ENCODE measurements at regions not wholly inside any gene's neighbourhood (a gene's known extent, or its start where the extent isn't known, plus 50 kb on each side); places are given as distances from the start of the nearest gene placed in this dataset.

DNA sequence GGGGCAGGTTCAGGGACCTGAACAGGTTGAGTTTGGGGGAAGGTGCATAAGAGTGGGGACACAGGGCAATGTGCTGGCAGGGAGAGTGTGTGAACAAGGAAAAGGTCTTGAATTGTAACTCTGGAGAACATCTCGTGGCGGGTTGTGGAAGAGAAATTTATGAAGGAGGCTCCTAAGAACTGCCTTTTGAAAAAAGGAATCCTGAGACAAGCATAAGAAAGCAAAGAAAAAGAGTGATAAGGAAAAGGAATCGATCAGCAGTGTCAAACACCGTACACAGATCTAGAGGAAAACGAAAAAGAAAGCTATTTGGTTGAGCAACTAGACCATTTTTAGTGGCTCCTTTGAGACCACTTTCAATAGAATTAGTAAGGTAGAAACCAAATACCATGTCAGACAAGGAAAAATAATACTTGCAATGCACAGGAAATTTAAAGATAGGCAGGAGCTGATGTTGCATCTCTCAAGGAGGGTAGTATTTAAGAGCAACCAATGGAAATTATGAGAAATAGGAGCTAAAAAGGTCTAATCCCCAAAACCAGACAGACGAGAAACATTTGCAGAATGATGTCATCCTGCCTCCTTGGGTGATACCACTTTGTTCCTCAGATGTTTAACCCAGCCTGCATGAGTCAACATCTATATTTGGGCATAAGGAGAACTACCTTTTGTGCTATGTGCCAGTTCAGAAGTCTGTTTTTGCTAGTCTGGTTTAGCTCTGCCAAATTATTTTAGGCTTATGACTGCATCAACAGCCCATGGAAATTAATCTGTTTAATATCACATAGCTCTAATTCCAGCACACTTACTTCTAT, 64.5 kb upstream of the STK38L start:
- Histone ChIP-seq H3K36me3 (ENCODE audit: low read depth) (no peaks in the 10 kb centered on the region), H3K4me3 (ENCODE audit: severe bottlenecking) (no peak overlapping the region), H3K27me3 (ENCODE audit: insufficient read depth, poor library complexity, severe bottlenecking) (no peaks in the 10 kb centered on the region), H3K4me1 (ENCODE audit: insufficient read depth, poor library complexity, severe bottlenecking) (peaks cover 49% of the 10 kb centered on the region), H3K27ac (ENCODE audit: poor library complexity, severe bottlenecking) (peak overlapping the region; percentile 84), H3K9me3 (ENCODE audit: severe bottlenecking) (no peaks in the 10 kb centered on the region)
- TF ChIP-seq, protein P1, sequence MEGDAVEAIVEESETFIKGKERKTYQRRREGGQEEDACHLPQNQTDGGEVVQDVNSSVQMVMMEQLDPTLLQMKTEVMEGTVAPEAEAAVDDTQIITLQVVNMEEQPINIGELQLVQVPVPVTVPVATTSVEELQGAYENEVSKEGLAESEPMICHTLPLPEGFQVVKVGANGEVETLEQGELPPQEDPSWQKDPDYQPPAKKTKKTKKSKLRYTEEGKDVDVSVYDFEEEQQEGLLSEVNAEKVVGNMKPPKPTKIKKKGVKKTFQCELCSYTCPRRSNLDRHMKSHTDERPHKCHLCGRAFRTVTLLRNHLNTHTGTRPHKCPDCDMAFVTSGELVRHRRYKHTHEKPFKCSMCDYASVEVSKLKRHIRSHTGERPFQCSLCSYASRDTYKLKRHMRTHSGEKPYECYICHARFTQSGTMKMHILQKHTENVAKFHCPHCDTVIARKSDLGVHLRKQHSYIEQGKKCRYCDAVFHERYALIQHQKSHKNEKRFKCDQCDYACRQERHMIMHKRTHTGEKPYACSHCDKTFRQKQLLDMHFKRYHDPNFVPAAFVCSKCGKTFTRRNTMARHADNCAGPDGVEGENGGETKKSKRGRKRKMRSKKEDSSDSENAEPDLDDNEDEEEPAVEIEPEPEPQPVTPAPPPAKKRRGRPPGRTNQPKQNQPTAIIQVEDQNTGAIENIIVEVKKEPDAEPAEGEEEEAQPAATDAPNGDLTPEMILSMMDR (IDR thresholded peaks at IDR 0.05; ENCODE audit: poor library complexity, severe bottlenecking): no peak
- no peak for DNase-seq (ENCODE audit: low spot score)
- peak; percentile 93 for ATAC-seq (ENCODE audit: low read depth)

DNA sequence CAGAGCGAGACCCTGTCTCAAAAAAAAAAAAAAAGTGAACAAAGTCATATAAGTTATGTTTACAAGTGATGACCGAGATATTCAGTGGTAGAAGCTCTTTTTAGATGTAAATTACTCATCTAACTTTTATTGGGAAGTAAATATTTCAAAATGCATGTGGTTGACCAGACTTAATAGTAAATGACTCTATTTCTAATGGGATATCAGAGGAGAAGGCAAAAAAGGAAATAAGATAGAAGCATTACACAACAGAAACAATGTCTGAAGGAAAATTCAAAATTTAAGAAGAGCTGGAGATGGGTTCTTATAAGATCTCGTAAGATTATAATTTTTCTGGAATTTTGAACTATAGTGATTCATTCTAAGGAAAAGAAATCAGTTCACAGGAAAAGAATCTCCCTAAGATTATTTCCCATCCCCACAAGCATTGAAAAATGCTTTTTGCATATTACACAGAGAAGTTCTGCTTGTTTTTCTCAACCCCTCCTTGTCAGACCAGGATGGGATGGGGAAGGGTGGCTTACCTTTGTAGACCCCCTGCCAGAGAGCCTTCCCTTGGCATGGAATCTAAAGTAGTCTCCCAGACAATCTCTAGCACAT, 63.1 kb upstream of the STK38L start:
- no peak overlapping the region for H3K4me3 ChIP-seq (ENCODE audit: severe bottlenecking)
- ATAC-seq (ENCODE audit: low read depth) (no peak), DNase-seq (ENCODE audit: low spot score) (no peak)
- H3K27me3 ChIP-seq (ENCODE audit: insufficient read depth, poor library complexity, severe bottlenecking): no peaks in the 10 kb centered on the region
- H3K9me3 ChIP-seq (ENCODE audit: severe bottlenecking): no peaks in the 10 kb centered on the region
- peaks cover 49% of the 10 kb centered on the region for H3K4me1 ChIP-seq (ENCODE audit: insufficient read depth, poor library complexity, severe bottlenecking)
- peak overlapping the region; percentile 84 for H3K27ac ChIP-seq (ENCODE audit: poor library complexity, severe bottlenecking)
- no peaks in the 10 kb centered on the region for H3K36me3 ChIP-seq (ENCODE audit: low read depth)
- TF ChIP-seq, protein P1 (IDR thresholded peaks at IDR 0.05; ENCODE audit: poor library complexity, severe bottlenecking): no peak

DNA sequence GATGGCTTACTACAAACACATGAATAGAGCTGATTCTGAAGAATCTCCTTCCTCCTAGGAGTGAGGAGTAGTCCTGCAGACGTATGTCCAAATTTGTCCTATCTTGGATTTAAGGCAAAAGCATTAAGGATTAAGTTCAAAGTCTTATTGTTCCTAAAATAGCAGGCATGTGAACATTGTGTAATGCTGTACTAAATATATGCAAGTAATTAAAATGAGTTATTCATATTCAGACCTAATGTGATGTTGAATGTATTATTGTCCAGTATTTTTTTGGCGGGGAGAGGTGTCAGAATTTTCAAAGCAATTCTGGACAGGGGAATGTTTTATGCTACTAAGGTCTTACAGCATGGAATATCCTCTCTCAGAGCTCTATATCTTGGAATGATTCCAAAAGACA, 60.7 kb upstream of the STK38L start:
- H3K27me3 ChIP-seq (ENCODE audit: insufficient read depth, poor library complexity, severe bottlenecking): no peaks in the 10 kb centered on the region
- TF ChIP-seq, protein P1 (IDR thresholded peaks at IDR 0.05; ENCODE audit: poor library complexity, severe bottlenecking): no peak
- DNase-seq (ENCODE audit: low spot score) (no peak), ATAC-seq (ENCODE audit: low read depth) (no peak)
- no peaks in the 10 kb centered on the region for H3K9me3 ChIP-seq (ENCODE audit: severe bottlenecking)
- no peak overlapping the region for H3K4me3 ChIP-seq (ENCODE audit: severe bottlenecking)
- peaks cover 28% of the 10 kb centered on the region for H3K4me1 ChIP-seq (ENCODE audit: insufficient read depth, poor library complexity, severe bottlenecking)
- no peak overlapping the region for H3K27ac ChIP-seq (ENCODE audit: poor library complexity, severe bottlenecking)
- H3K36me3 ChIP-seq (ENCODE audit: low read depth): no peaks in the 10 kb centered on the region

DNA sequence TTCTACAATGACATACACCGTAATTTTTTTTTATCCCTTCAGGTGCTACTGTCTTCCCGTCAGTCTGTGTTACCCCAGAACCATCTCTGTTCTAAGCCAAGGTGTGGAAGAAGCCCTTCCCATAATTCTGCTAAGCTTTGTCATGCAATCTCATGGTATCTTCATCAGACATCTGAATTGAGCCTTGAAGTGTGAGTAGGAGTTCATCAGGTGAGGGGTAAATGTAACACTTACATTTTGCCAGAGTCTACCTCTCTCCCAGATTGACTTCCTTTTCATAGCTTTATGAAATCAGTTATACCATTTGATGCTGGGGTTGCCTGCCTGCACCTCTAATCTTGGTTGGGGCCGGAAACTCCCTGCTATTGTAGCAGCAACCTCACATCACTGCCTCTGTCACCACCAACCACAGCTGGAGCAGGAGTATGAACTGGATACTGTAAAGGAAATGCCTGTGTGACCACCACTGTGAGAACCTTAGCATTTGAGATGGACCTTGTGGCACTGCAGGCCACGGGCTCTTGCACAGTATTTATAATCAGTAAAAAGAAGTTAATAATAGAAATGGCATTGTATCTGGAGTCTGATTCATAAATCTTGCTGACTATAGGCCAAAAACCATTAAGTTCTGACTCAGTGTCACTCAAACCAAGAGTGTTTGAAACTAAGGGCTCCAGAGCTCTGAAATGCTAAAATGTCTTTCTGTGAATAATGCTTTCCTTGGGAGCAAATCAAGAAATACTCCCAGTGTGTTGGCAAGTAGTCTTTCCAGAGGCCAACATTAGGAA, 58.7 kb upstream of the STK38L start:
- H3K27ac ChIP-seq (ENCODE audit: poor library complexity, severe bottlenecking): no peak overlapping the region
- TF ChIP-seq, protein P1 (IDR thresholded peaks at IDR 0.05; ENCODE audit: poor library complexity, severe bottlenecking): no peak
- H3K9me3 ChIP-seq (ENCODE audit: severe bottlenecking): no peaks in the 10 kb centered on the region
- ATAC-seq (ENCODE audit: low read depth) (no peak), DNase-seq (ENCODE audit: low spot score) (no peak)
- no peak overlapping the region for H3K4me3 ChIP-seq (ENCODE audit: severe bottlenecking)
- H3K27me3 ChIP-seq (ENCODE audit: insufficient read depth, poor library complexity, severe bottlenecking): no peaks in the 10 kb centered on the region
- H3K4me1 ChIP-seq (ENCODE audit: insufficient read depth, poor library complexity, severe bottlenecking): peaks cover 9% of the 10 kb centered on the region
- no peaks in the 10 kb centered on the region for H3K36me3 ChIP-seq (ENCODE audit: low read depth)

All from RWPE2 (cell line).